ENCODE measurements at regions not wholly inside any gene's neighbourhood (a gene's known extent, or its start where the extent isn't known, plus 50 kb on each side); places are given as distances from the start of the nearest gene placed in this dataset.
"Not testable (repeated sequence)": the region's sequence is repeated elsewhere in the genome, so short reads cannot be mapped to it uniquely, and the experiment has no call there.

DNA sequence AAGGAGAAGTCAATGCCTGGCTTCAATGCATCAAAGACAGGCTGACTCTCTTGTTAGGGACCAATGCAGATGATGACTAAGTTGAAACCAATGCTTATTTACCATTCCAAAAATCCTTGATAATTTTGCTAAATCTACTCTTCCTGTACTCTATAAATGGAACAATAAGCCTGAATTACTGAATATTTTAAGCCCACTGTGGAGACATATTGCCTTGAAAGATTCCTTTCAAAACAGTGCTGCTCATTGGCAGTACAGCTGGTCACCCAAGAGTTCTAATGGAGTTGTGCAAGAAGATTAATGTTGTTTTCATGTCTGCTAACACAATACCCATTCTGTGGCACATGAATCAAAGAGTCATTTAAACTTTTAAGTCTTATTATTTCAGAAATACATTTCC, 181.0 kb upstream of the CBLB start:
- Histone ChIP-seq H3K9me3 (ENCODE audit: control insufficient read depth, low read length) (no peaks in the 10 kb centered on the region), H3K4me1 (ENCODE audit: control insufficient read depth, insufficient read depth, low read length) (no peaks in the 10 kb centered on the region), H3K27me3 (replicated peaks; ENCODE audit: control insufficient read depth, insufficient read depth, low read length) (no peaks in the 10 kb centered on the region), H3K36me3 (ENCODE audit: control insufficient read depth, insufficient read depth, low read length, severe bottlenecking) (no peaks in the 10 kb centered on the region), H3K9ac (ENCODE audit: low read length) (no peak overlapping the region), H3K4me3 (ENCODE audit: low read length) (no peak overlapping the region)
- DNase-seq (ENCODE audit: low read depth) = peak; percentile 6

DNA sequence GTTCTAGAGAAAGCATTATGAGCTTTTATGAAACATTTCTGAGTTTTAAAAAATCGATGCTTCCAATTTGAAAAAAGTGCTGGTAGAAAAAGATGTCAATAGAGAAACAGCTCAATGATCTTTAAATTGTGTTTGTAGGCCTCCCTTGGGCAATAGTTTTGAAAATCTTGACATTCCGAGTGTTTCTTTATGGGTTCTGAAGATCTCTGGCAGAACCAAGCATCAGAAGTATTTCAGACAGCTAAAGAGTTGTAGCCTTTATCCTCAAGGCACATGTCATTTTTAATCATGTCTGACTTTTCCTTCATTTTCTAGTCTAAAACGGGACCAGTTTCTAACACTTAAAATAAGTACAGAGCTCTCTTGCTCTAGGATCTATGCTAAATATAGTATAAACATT, 188.1 kb upstream of the CBLB start:
- peak; percentile 7 for DNase-seq (ENCODE audit: low read depth)

DNA sequence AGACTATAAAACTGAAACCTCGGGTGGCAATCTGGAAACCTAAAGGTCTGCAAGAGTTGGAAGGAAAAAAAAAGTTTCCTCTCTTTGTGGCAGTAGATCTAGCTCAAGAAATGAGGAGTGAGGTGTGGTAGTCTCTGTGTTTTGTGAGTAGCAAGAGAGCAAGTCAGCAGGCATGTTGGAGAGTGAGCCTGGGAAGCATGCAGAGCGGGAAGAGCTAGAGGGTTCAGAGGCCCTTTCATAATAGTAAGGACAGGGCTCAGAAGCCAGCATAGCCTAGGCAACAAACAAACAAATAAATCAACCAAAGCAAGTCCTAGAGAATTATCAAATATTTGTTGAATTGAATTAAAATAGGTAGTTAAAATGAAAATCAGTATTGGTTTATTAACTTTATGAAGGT, 189.7 kb upstream of the CBLB start:
- Histone ChIP-seq H3K9ac (ENCODE audit: low read length) (no peak overlapping the region), H3K36me3 (ENCODE audit: control insufficient read depth, insufficient read depth, low read length, severe bottlenecking) (no peaks in the 10 kb centered on the region), H3K4me3 (ENCODE audit: low read length) (no peak overlapping the region), H3K27me3 (replicated peaks; ENCODE audit: control insufficient read depth, insufficient read depth, low read length) (no peaks in the 10 kb centered on the region), H3K4me1 (ENCODE audit: control insufficient read depth, insufficient read depth, low read length) (no peaks in the 10 kb centered on the region), H3K9me3 (ENCODE audit: control insufficient read depth, low read length) (no peaks in the 10 kb centered on the region)
- DNase-seq (ENCODE audit: low read depth) = no peak

More for the DNA sequence above, 188.1 kb upstream of the CBLB start:
- Histone ChIP-seq H3K9me3 (ENCODE audit: control insufficient read depth, low read length) (no peaks in the 10 kb centered on the region), H3K27me3 (replicated peaks; ENCODE audit: control insufficient read depth, insufficient read depth, low read length) (no peaks in the 10 kb centered on the region), H3K4me1 (ENCODE audit: control insufficient read depth, insufficient read depth, low read length) (no peaks in the 10 kb centered on the region), H3K9ac (ENCODE audit: low read length) (no peak overlapping the region), H3K36me3 (ENCODE audit: control insufficient read depth, insufficient read depth, low read length, severe bottlenecking) (no peaks in the 10 kb centered on the region), H3K4me3 (ENCODE audit: low read length) (no peak overlapping the region)

DNA sequence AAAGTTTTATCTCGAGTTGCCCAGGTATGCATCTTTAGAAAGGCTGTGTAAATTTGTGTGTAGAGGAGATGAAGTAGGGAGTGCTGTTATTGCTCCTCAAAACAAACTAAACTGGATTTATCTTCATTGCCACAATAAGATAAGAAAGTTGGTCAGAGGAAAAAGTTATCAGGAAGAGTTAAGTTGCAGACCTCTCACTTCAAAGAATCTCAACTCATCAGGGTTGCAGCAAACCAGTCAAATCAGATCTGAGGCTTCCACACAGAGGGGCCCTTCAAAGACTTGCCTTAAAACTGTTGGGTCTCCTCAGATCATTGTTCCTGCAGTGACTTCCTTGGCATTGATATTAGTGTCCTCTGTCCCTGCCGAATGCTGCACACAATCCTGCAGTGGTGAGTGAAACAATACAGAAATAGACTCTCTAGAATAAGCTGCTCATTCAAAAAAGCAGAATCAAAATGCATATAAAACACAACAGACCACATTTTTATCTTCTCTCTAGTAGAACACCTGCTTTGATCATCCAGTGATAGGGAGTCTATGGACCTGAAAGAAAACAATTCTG, 191.2 kb upstream of the CBLB start:
- no peak overlapping the region for H3K9ac ChIP-seq (ENCODE audit: low read length)
- no peak overlapping the region for H3K4me3 ChIP-seq (ENCODE audit: low read length)
- H3K4me1 ChIP-seq (ENCODE audit: control insufficient read depth, insufficient read depth, low read length) = no peaks in the 10 kb centered on the region
- H3K27me3 ChIP-seq (replicated peaks; ENCODE audit: control insufficient read depth, insufficient read depth, low read length) = no peaks in the 10 kb centered on the region
- no peak for DNase-seq (ENCODE audit: low read depth)
- H3K9me3 ChIP-seq (ENCODE audit: control insufficient read depth, low read length) = peaks cover 7% of the 10 kb centered on the region
- no peaks in the 10 kb centered on the region for H3K36me3 ChIP-seq (ENCODE audit: control insufficient read depth, insufficient read depth, low read length, severe bottlenecking)

DNA sequence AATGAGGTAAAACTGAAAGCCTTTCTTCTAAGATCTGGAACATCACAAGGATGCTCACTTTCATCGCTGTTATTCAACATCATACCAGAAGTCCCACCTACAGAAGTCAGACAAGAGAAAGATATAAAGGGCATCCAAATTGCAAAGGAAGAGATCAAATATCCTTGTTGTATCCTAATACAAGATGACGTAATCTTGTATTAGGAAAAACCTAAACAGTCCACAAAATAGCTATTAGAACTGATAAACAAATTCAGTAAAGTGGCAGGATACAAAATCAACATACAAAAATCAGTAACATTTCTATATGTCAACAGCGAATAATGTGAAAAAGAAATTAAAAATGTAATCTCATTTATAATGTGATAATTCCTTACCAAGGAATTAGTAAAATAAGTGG, 195.1 kb upstream of the CBLB start:
- H3K9ac ChIP-seq (ENCODE audit: low read length) = no peak overlapping the region
- no peaks in the 10 kb centered on the region for H3K36me3 ChIP-seq (ENCODE audit: control insufficient read depth, insufficient read depth, low read length, severe bottlenecking)
- no peak for DNase-seq (ENCODE audit: low read depth)
- H3K9me3 ChIP-seq (ENCODE audit: control insufficient read depth, low read length) = peaks cover 7% of the 10 kb centered on the region
- H3K4me3 ChIP-seq (ENCODE audit: low read length) = no peak overlapping the region
- H3K4me1 ChIP-seq (ENCODE audit: control insufficient read depth, insufficient read depth, low read length) = peaks cover 13% of the 10 kb centered on the region
- no peaks in the 10 kb centered on the region for H3K27me3 ChIP-seq (replicated peaks; ENCODE audit: control insufficient read depth, insufficient read depth, low read length)

DNA sequence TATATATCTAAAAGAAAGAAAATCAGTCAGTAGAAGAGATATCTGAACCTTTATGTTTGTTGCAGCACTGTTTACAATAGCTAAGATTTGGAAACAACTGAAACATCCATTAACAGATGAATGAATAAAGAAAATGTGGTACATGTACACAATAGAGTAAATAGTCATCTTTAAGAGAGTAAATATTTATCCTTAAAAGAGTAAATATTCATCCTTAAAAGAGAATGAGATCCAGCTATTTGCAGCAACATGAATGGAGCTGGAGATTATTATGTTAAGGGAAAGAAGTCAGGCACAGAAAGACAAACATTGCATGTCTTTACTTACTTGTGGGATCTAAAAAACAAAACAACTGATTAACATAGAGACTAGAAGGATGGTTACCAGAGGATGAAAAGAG, 197.0 kb upstream of the CBLB start:
- Histone ChIP-seq H3K36me3 (ENCODE audit: control insufficient read depth, insufficient read depth, low read length, severe bottlenecking) (no peaks in the 10 kb centered on the region), H3K4me3 (ENCODE audit: low read length) (no peak overlapping the region), H3K27me3 (replicated peaks; ENCODE audit: control insufficient read depth, insufficient read depth, low read length) (no peaks in the 10 kb centered on the region), H3K9me3 (ENCODE audit: control insufficient read depth, low read length) (peaks cover 7% of the 10 kb centered on the region), H3K9ac (ENCODE audit: low read length) (no peak overlapping the region), H3K4me1 (ENCODE audit: control insufficient read depth, insufficient read depth, low read length) (peaks cover 25% of the 10 kb centered on the region)
- DNase-seq (ENCODE audit: low read depth) = no peak

DNA sequence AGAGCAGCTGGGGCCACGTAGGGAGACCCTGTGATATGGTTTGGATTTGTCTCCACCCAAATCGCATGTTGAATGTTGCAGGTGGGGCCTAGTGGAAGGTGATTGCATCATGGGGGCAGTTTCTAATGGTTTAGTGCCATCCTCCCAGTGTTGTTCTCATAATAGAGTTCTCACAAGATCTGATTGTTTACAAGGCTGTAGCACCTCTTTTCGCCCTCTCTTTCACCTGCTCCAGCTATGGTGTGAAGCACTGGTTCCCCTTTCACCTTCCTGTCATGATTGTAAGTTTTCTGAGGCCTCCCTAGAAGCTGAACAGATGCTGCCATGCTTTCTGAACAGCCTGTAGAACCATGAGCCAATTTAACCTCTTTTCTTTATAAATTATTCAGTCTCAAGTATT, 198.9 kb upstream of the CBLB start:
- peaks cover 25% of the 10 kb centered on the region for H3K4me1 ChIP-seq (ENCODE audit: control insufficient read depth, insufficient read depth, low read length)
- DNase-seq (ENCODE audit: low read depth) = no peak
- H3K27me3 ChIP-seq (replicated peaks; ENCODE audit: control insufficient read depth, insufficient read depth, low read length) = no peaks in the 10 kb centered on the region
- no peaks in the 10 kb centered on the region for H3K36me3 ChIP-seq (ENCODE audit: control insufficient read depth, insufficient read depth, low read length, severe bottlenecking)
- no peak overlapping the region for H3K4me3 ChIP-seq (ENCODE audit: low read length)
- H3K9ac ChIP-seq (ENCODE audit: low read length) = no peak overlapping the region
- peaks cover 7% of the 10 kb centered on the region for H3K9me3 ChIP-seq (ENCODE audit: control insufficient read depth, low read length)

DNA sequence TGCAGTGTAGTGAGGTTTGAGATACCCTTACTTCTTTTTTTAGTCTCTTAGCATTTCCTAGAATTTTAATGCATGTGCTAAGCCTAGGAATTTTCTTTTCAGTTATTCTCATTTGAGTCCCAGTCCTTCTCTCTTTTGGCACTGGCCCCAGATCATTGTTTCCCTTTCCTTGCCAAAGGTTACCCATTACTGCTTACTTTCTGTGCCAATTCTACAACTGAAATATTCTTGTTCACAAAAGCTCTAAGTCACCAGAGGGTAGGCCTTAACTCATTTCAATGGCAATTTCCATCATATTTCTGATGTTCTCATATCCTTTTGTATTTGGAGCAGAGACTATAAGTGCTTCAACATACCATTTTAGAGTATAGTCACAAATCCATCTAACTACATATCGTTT, 199.6 kb upstream of the CBLB start:
- H3K4me1 ChIP-seq (ENCODE audit: control insufficient read depth, insufficient read depth, low read length) = peaks cover 25% of the 10 kb centered on the region
- DNase-seq (ENCODE audit: low read depth) = peak; percentile 28
- peak overlapping the region; percentile 13 for H3K9ac ChIP-seq (ENCODE audit: low read length)
- H3K27me3 ChIP-seq (replicated peaks; ENCODE audit: control insufficient read depth, insufficient read depth, low read length) = no peaks in the 10 kb centered on the region
- H3K36me3 ChIP-seq (ENCODE audit: control insufficient read depth, insufficient read depth, low read length, severe bottlenecking) = no peaks in the 10 kb centered on the region
- peaks cover 7% of the 10 kb centered on the region for H3K9me3 ChIP-seq (ENCODE audit: control insufficient read depth, low read length)
- H3K4me3 ChIP-seq (ENCODE audit: low read length) = peak overlapping the region; percentile 51

DNA sequence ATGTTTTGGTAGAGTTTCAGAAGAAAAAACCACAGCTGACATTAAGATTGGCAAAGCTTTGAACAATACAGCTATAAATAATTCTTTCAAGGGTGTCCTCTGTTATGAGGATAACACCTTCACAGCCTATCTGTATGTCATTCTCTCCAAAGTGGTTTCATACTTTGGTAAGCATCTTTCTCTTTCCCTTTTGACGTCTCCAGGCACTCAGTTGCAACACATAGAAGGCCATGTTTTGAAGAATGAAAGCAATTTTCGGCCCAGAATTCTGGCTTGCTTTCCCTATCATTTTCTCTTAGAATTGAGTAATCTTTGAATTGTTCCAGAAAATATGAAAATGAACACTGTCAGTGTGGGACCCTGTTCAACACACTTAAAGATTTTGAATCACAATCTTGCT, 200.0 kb upstream of the CBLB start:
- DNase-seq (ENCODE audit: low read depth) = peak; percentile 77
- Histone ChIP-seq H3K9me3 (ENCODE audit: control insufficient read depth, low read length) (peaks cover 7% of the 10 kb centered on the region), H3K36me3 (ENCODE audit: control insufficient read depth, insufficient read depth, low read length, severe bottlenecking) (no peaks in the 10 kb centered on the region), H3K9ac (ENCODE audit: low read length) (peak overlapping the region; percentile 13), H3K4me1 (ENCODE audit: control insufficient read depth, insufficient read depth, low read length) (peaks cover 25% of the 10 kb centered on the region), H3K4me3 (ENCODE audit: low read length) (peak overlapping the region; percentile 51), H3K27me3 (replicated peaks; ENCODE audit: control insufficient read depth, insufficient read depth, low read length) (no peaks in the 10 kb centered on the region)

DNA sequence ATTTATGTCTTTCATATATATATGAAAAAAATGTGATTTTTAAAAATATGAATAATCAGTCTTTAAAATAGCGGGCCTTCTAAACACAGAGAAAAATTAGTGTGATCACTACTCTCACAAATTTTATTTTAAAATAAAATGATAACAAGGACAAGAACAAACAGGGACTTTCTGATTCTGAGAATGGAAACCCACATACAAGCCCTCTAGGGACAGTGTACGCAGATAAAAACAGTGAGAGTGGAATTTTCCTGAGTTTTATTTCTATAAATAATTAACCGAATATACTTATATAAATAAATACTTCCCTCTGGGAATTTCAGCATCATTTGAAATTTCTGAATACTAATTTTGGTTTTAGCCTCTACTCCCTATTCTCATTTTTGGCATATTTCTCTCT, 201.4 kb upstream of the CBLB start:
- Histone ChIP-seq H3K4me1 (ENCODE audit: control insufficient read depth, insufficient read depth, low read length) (peaks cover 25% of the 10 kb centered on the region), H3K4me3 (ENCODE audit: low read length) (no peak overlapping the region), H3K9ac (ENCODE audit: low read length) (no peak overlapping the region), H3K27me3 (replicated peaks; ENCODE audit: control insufficient read depth, insufficient read depth, low read length) (no peaks in the 10 kb centered on the region), H3K36me3 (ENCODE audit: control insufficient read depth, insufficient read depth, low read length, severe bottlenecking) (no peaks in the 10 kb centered on the region), H3K9me3 (ENCODE audit: control insufficient read depth, low read length) (no peaks in the 10 kb centered on the region)
- no peak for DNase-seq (ENCODE audit: low read depth)

DNA sequence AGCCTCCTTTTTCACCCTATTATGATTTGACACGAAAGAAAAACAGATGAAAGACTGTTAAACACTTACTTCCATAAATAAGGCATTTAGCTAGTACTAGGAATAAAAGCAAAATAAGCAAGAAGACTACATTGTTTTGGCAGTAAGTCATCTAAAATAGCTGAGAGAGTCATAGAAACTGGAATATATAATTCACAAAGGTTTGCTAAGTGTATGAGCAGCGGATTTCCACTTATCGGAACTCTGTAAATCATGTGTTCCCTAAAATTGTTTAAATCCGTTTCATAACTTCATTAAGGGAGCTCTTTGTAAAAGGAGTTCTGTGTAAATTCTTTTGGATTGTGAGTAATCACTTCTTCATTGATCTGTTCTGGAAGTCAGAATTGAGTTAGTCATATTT, 202.5 kb upstream of the CBLB start:
- Histone ChIP-seq H3K36me3 (ENCODE audit: control insufficient read depth, insufficient read depth, low read length, severe bottlenecking) (no peaks in the 10 kb centered on the region), H3K9me3 (ENCODE audit: control insufficient read depth, low read length) (no peaks in the 10 kb centered on the region), H3K4me3 (ENCODE audit: low read length) (no peak overlapping the region), H3K4me1 (ENCODE audit: control insufficient read depth, insufficient read depth, low read length) (peaks cover 25% of the 10 kb centered on the region), H3K9ac (ENCODE audit: low read length) (no peak overlapping the region), H3K27me3 (replicated peaks; ENCODE audit: control insufficient read depth, insufficient read depth, low read length) (no peaks in the 10 kb centered on the region)
- peak; percentile 15 for DNase-seq (ENCODE audit: low read depth)

DNA sequence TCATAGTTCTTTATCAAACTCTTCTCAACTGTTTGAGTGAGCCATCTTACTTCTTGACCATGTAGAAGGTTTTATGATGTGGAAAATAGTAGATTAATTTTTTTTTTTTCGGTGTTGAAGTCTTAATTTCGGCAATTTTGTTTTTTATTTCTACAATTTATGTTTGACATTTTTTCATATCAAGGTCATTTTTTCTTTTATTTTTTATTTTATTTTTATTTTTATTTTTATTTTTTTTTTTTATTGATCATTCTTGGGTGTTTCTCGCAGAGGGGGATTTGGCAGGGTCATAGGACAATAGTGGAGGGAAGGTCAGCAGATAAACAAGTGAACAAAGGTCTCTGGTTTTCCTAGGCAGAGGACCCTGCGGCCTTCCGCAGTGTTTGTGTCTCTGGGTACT, 203.8 kb upstream of the CBLB start:
- not testable (repeated sequence) for H3K9me3 ChIP-seq (ENCODE audit: control insufficient read depth, low read length); DNase-seq (ENCODE audit: low read depth); H3K36me3 ChIP-seq (ENCODE audit: control insufficient read depth, insufficient read depth, low read length, severe bottlenecking); H3K9ac ChIP-seq (ENCODE audit: low read length); H3K4me3 ChIP-seq (ENCODE audit: low read length); H3K27me3 ChIP-seq (replicated peaks; ENCODE audit: control insufficient read depth, insufficient read depth, low read length)
- H3K4me1 ChIP-seq (ENCODE audit: control insufficient read depth, insufficient read depth, low read length) = peaks cover 24% of the 10 kb centered on the region
